ENCODE measurements at regions not wholly inside any gene's neighbourhood (a gene's known extent, or its start where the extent isn't known, plus 50 kb on each side); places are given as distances from the start of the nearest gene placed in this dataset.

- no peaks in the 10 kb centered on the region for H3K9me3 ChIP-seq (ENCODE audit: low read depth, low read length)
- no peak for DNase-seq (ENCODE audit: low read depth, low spot score)
- TF ChIP-seq EZH2 (IDR thresholded peaks at IDR 0.05): no peak
- no peak for TF ChIP-seq FOXP2 (optimal IDR thresholded peaks at IDR 0.05; ENCODE audit: control extremely low read depth, extremely low read length, insufficient read depth)
- TF ChIP-seq POLR2AphosphoS5 (IDR thresholded peaks at IDR 0.05; ENCODE audit: borderline replicate concordance, low read depth, low read length): no peak
- H3K27ac ChIP-seq: no peak overlapping the region
- H3K4me3 ChIP-seq: no peak overlapping the region
- H3K9ac ChIP-seq (ENCODE audit: insufficient read length): no peak overlapping the region
- H3K36me3 ChIP-seq (ENCODE audit: insufficient read depth, low read length): no peaks in the 10 kb centered on the region
These were observed 157.7 kb upstream of the CDH11 start for GRCh38 chr16:65279576-65279975.

- DNase-seq (ENCODE audit: low read depth, low spot score): no peak
- H3K9ac ChIP-seq (ENCODE audit: insufficient read length): no peak overlapping the region
- TF ChIP-seq EZH2 (IDR thresholded peaks at IDR 0.05): no peak
- TF ChIP-seq FOXP2 (optimal IDR thresholded peaks at IDR 0.05; ENCODE audit: control extremely low read depth, extremely low read length, insufficient read depth): no peak
- TF ChIP-seq POLR2AphosphoS5 (IDR thresholded peaks at IDR 0.05; ENCODE audit: borderline replicate concordance, low read depth, low read length): no peak
- H3K4me3 ChIP-seq: no peak overlapping the region
- H3K27ac ChIP-seq: no peak overlapping the region
- H3K36me3 ChIP-seq (ENCODE audit: insufficient read depth, low read length): no peaks in the 10 kb centered on the region
- no peaks in the 10 kb centered on the region for H3K9me3 ChIP-seq (ENCODE audit: low read depth, low read length)
These were observed 157.0 kb upstream of the CDH11 start for GRCh38 chr16:65278874-65279273.

- Histone ChIP-seq H3K27ac (no peak overlapping the region), H3K9me3 (ENCODE audit: low read depth, low read length) (no peaks in the 10 kb centered on the region), H3K36me3 (ENCODE audit: insufficient read depth, low read length) (no peaks in the 10 kb centered on the region), H3K4me3 (no peak overlapping the region), H3K9ac (ENCODE audit: insufficient read length) (no peak overlapping the region)
- TF ChIP-seq EZH2 (IDR thresholded peaks at IDR 0.05): no peak
- TF ChIP-seq POLR2AphosphoS5 (IDR thresholded peaks at IDR 0.05; ENCODE audit: borderline replicate concordance, low read depth, low read length): no peak
- TF ChIP-seq FOXP2 (optimal IDR thresholded peaks at IDR 0.05; ENCODE audit: control extremely low read depth, extremely low read length, insufficient read depth): no peak
- no peak for DNase-seq (ENCODE audit: low read depth, low spot score)
These were observed 152.7 kb upstream of the CDH11 start for GRCh38 chr16:65274566-65274965.

GRCh38 chr16:65272699-65273414, 151.0 kb upstream of the CDH11 start:
- Histone ChIP-seq H3K4me3 (no peak overlapping the region), H3K36me3 (ENCODE audit: insufficient read depth, low read length) (no peaks in the 10 kb centered on the region), H3K9ac (ENCODE audit: insufficient read length) (no peak overlapping the region), H3K9me3 (ENCODE audit: low read depth, low read length) (no peaks in the 10 kb centered on the region), H3K27ac (no peak overlapping the region)
- TF ChIP-seq POLR2AphosphoS5 (IDR thresholded peaks at IDR 0.05; ENCODE audit: borderline replicate concordance, low read depth, low read length) (no peak), FOXP2 (optimal IDR thresholded peaks at IDR 0.05; ENCODE audit: control extremely low read depth, extremely low read length, insufficient read depth) (no peak), EZH2 (IDR thresholded peaks at IDR 0.05) (no peak)
- DNase-seq (ENCODE audit: low read depth, low spot score): no peak

- DNase-seq (ENCODE audit: low read depth, low spot score): no peak
- Histone ChIP-seq H3K36me3 (ENCODE audit: insufficient read depth, low read length) (no peaks in the 10 kb centered on the region), H3K27ac (no peak overlapping the region), H3K9ac (ENCODE audit: insufficient read length) (no peak overlapping the region), H3K9me3 (ENCODE audit: low read depth, low read length) (no peaks in the 10 kb centered on the region), H3K4me3 (no peak overlapping the region)
- TF ChIP-seq EZH2 (IDR thresholded peaks at IDR 0.05) (no peak), FOXP2 (optimal IDR thresholded peaks at IDR 0.05; ENCODE audit: control extremely low read depth, extremely low read length, insufficient read depth) (no peak), POLR2AphosphoS5 (IDR thresholded peaks at IDR 0.05; ENCODE audit: borderline replicate concordance, low read depth, low read length) (no peak)
These were observed 150.1 kb upstream of the CDH11 start for GRCh38 chr16:65271996-65272395.

GRCh38 chr16:65268331-65268730, 146.5 kb upstream of the CDH11 start:
- Histone ChIP-seq H3K9ac (ENCODE audit: insufficient read length) (no peak overlapping the region), H3K9me3 (ENCODE audit: low read depth, low read length) (no peaks in the 10 kb centered on the region), H3K27ac (no peak overlapping the region), H3K4me3 (no peak overlapping the region), H3K36me3 (ENCODE audit: insufficient read depth, low read length) (no peaks in the 10 kb centered on the region)
- no peak for DNase-seq (ENCODE audit: low read depth, low spot score)
- TF ChIP-seq POLR2AphosphoS5 (IDR thresholded peaks at IDR 0.05; ENCODE audit: borderline replicate concordance, low read depth, low read length): no peak
- TF ChIP-seq FOXP2 (optimal IDR thresholded peaks at IDR 0.05; ENCODE audit: control extremely low read depth, extremely low read length, insufficient read depth): no peak
- TF ChIP-seq EZH2 (IDR thresholded peaks at IDR 0.05): no peak

- TF ChIP-seq EZH2 (IDR thresholded peaks at IDR 0.05) (no peak), POLR2AphosphoS5 (IDR thresholded peaks at IDR 0.05; ENCODE audit: borderline replicate concordance, low read depth, low read length) (no peak), FOXP2 (optimal IDR thresholded peaks at IDR 0.05; ENCODE audit: control extremely low read depth, extremely low read length, insufficient read depth) (no peak)
- no peak overlapping the region for H3K27ac ChIP-seq
- H3K36me3 ChIP-seq (ENCODE audit: insufficient read depth, low read length): no peaks in the 10 kb centered on the region
- no peak overlapping the region for H3K9ac ChIP-seq (ENCODE audit: insufficient read length)
- H3K4me3 ChIP-seq: no peak overlapping the region
- no peaks in the 10 kb centered on the region for H3K9me3 ChIP-seq (ENCODE audit: low read depth, low read length)
- no peak for DNase-seq (ENCODE audit: low read depth, low spot score)
These were observed 142.0 kb upstream of the CDH11 start for GRCh38 chr16:65263896-65264295.

- no peak overlapping the region for H3K4me3 ChIP-seq
- H3K9ac ChIP-seq (ENCODE audit: insufficient read length): no peak overlapping the region
- no peaks in the 10 kb centered on the region for H3K9me3 ChIP-seq (ENCODE audit: low read depth, low read length)
- no peak for DNase-seq (ENCODE audit: low read depth, low spot score)
- H3K36me3 ChIP-seq (ENCODE audit: insufficient read depth, low read length): no peaks in the 10 kb centered on the region
- H3K27ac ChIP-seq: no peak overlapping the region
- no peak for TF ChIP-seq FOXP2 (optimal IDR thresholded peaks at IDR 0.05; ENCODE audit: control extremely low read depth, extremely low read length, insufficient read depth)
- TF ChIP-seq EZH2 (IDR thresholded peaks at IDR 0.05): no peak
- TF ChIP-seq POLR2AphosphoS5 (IDR thresholded peaks at IDR 0.05; ENCODE audit: borderline replicate concordance, low read depth, low read length): no peak
These were observed 138.9 kb upstream of the CDH11 start for GRCh38 chr16:65260746-65261145.

GRCh38 chr16:65254144-65254543, 132.3 kb upstream of the CDH11 start:
- Histone ChIP-seq H3K9ac (ENCODE audit: insufficient read length) (no peak overlapping the region), H3K4me3 (no peak overlapping the region), H3K9me3 (ENCODE audit: low read depth, low read length) (no peaks in the 10 kb centered on the region), H3K36me3 (ENCODE audit: insufficient read depth, low read length) (no peaks in the 10 kb centered on the region), H3K27ac (no peak overlapping the region)
- TF ChIP-seq FOXP2 (optimal IDR thresholded peaks at IDR 0.05; ENCODE audit: control extremely low read depth, extremely low read length, insufficient read depth): no peak
- no peak for TF ChIP-seq POLR2AphosphoS5 (IDR thresholded peaks at IDR 0.05; ENCODE audit: borderline replicate concordance, low read depth, low read length)
- no peak for TF ChIP-seq EZH2 (IDR thresholded peaks at IDR 0.05)
- no peak for DNase-seq (ENCODE audit: low read depth, low spot score)
